NCI-H2171 treated with DMSO at 0.1 percent for 48 hours (cell line): ENCODE measurements at regions not wholly inside any gene's neighbourhood (a gene's known extent, or its start where the extent isn't known, plus 50 kb on each side); places are given as distances from the start of the nearest gene placed in this dataset.

ENCODE experiments used
- DNase-seq: peaks from one replicate; lab custom pipeline; 2025; lab: John Stamatoyannopoulos, UW

- DNase-seq: no peak
Observed at GRCh38 chrX:63884821-63885790, 100.1 kb upstream of the ARHGEF9 start.

GRCh38 chrX:63869506-63869905 lies 84.5 kb upstream of the ARHGEF9 start:
- DNase-seq: no peak

GRCh38 chrX:63855896-63856295 lies 70.9 kb upstream of the ARHGEF9 start:
- DNase-seq: no peak

GRCh38 chrX:63835361-63835760 lies 50.3 kb upstream of the ARHGEF9 start:
- DNase-seq: no peak
